ENCODE measurements at regions not wholly inside any gene's neighbourhood (a gene's known extent, or its start where the extent isn't known, plus 50 kb on each side); places are given as distances from the start of the nearest gene placed in this dataset.

- Histone ChIP-seq H3K27me3 (no peaks in the 10 kb centered on the region), H3K4me3 (no peak overlapping the region), H3K36me3 (no peaks in the 10 kb centered on the region), H3K9me3 (replicated peaks in 1 of 11) (no peaks in the 10 kb centered on the region), H3K27ac (no peak overlapping the region), H3K4me2 (no peak overlapping the region), H3K4me1 (no peaks in the 10 kb centered on the region), H4K20me1 (no peaks in the 10 kb centered on the region), H3K9ac (no peak overlapping the region)
- TF ChIP-seq Cebpa-rat (IDR thresholded peaks at IDR 0.05): no peak
Measured at GRCh38 chr2:56127010-56127409, 56.8 kb upstream of the CCDC85A start.

- H4K20me1 ChIP-seq: no peaks in the 10 kb centered on the region
- peaks cover 0 to under 1% (median 0%) of the 10 kb centered on the region in 10 experiments; a peak in 1 of 20 replicates for H3K4me1 ChIP-seq
- H3K27me3 ChIP-seq: no peaks in the 10 kb centered on the region
- no peaks in the 10 kb centered on the region for H3K9me3 ChIP-seq (replicated peaks in 1 of 11)
- no peak overlapping the region for H3K4me3 ChIP-seq
- H3K36me3 ChIP-seq: no peaks in the 10 kb centered on the region
- no peak overlapping the region for H3K9ac ChIP-seq
- no peak overlapping the region for H3K27ac ChIP-seq
- TF ChIP-seq Cebpa-rat (IDR thresholded peaks at IDR 0.05): no peak
- no peak overlapping the region for H3K4me2 ChIP-seq
Measured at GRCh38 chr2:56127463-56128152, 56.2 kb upstream of the CCDC85A start.

- no peaks in the 10 kb centered on the region for H3K36me3 ChIP-seq
- no peaks in the 10 kb centered on the region for H3K9me3 ChIP-seq (replicated peaks in 1 of 11)
- H3K4me1 ChIP-seq: peaks cover 0 to 7% (median 0%) of the 10 kb centered on the region in 10 experiments; a peak in 4 of 20 replicates
- H4K20me1 ChIP-seq: no peaks in the 10 kb centered on the region
- no peak overlapping the region for H3K9ac ChIP-seq
- H3K4me2 ChIP-seq: no peak overlapping the region
- TF ChIP-seq Cebpa-rat (IDR thresholded peaks at IDR 0.05): 0 out of 22 replicates have a peak, but pooled peaks of 1 of the 11 experiments have one; percentile 12
- no peaks in the 10 kb centered on the region for H3K27me3 ChIP-seq
- H3K4me3 ChIP-seq: no peak overlapping the region
- H3K27ac ChIP-seq: no peak overlapping the region
Measured at GRCh38 chr2:56128235-56128634, 55.6 kb upstream of the CCDC85A start.

GRCh38 chr2:56130463-56131070 is 53.2 kb upstream of the CCDC85A start:
- peaks cover 0 to 30% (median 4%) of the 10 kb centered on the region in 10 experiments; a peak in 7 of 20 replicates for H3K4me1 ChIP-seq
- H3K36me3 ChIP-seq: no peaks in the 10 kb centered on the region
- no peaks in the 10 kb centered on the region for H4K20me1 ChIP-seq
- H3K4me2 ChIP-seq: no peak overlapping the region
- no peak overlapping the region for H3K9ac ChIP-seq
- no peaks in the 10 kb centered on the region for H3K9me3 ChIP-seq (replicated peaks in 1 of 11)
- no peak overlapping the region for H3K4me3 ChIP-seq
- no peak overlapping the region for H3K27ac ChIP-seq
- H3K27me3 ChIP-seq: no peaks in the 10 kb centered on the region
- no peak for TF ChIP-seq Cebpa-rat (IDR thresholded peaks at IDR 0.05)

DNA sequence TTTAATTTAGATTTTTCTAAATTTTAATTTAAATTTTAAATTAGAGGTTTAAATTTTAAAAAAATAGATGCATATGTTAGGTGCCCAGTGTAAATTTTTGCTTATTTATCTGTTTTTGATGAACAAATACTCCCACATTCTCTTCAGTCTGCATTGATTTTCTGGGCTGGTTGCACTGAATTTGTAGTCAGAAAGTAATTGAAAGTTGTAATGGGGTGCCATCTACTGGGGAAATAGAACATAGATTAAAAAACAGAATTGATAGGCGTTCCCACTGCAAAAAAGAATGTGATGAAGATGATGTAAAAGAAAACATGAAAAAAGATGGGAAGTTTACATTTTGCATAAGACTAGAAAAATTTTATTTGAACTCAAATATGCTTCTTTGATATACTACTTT is 51.7 kb upstream of the CCDC85A start:
- no peaks in the 10 kb centered on the region for H4K20me1 ChIP-seq
- no peak overlapping the region for H3K4me2 ChIP-seq
- no peak for TF ChIP-seq Cebpa-rat (IDR thresholded peaks at IDR 0.05)
- no peak overlapping the region for H3K9ac ChIP-seq
- H3K4me3 ChIP-seq: no peak overlapping the region
- no peaks in the 10 kb centered on the region for H3K36me3 ChIP-seq
- no peaks in the 10 kb centered on the region for H3K9me3 ChIP-seq (replicated peaks in 1 of 11)
- H3K27me3 ChIP-seq: no peaks in the 10 kb centered on the region
- H3K4me1 ChIP-seq: peaks cover 0 to 45% (median 4%) of the 10 kb centered on the region in 10 experiments; a peak in 7 of 20 replicates
- no peak overlapping the region for H3K27ac ChIP-seq

DNA sequence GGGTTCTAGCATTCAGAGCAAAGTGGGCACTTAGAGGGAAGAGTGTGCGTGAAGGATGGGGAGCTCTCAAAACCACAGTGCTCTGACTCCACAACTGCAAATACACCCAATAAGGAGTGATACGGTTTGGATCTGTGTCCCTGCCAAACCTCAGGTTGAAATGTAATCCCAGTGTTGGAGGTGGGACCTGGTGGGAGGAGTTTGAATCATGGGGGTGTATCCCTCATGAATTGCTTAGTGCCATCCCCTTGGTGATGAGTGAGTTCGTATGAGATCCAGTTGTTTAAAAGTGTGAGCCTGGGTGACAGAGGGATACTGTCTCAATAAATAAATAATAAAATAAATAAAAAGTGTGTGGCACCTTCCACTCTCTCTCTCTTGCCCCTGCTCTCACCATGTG is 50.3 kb upstream of the CCDC85A start:
- TF ChIP-seq Cebpa-rat (IDR thresholded peaks at IDR 0.05): no peak
- peak overlapping the region in 3 of 11 experiments; percentile 10 to 52 (median 21); a peak in 3 of 22 replicates for H3K27ac ChIP-seq

GRCh38 chr2:56133931-56134629 is 49.7 kb upstream of the CCDC85A start:
- no peak for TF ChIP-seq Cebpa-rat (IDR thresholded peaks at IDR 0.05)
- no peaks in the 10 kb centered on the region for H3K36me3 ChIP-seq
- no peaks in the 10 kb centered on the region for H3K9me3 ChIP-seq (replicated peaks in 1 of 11)
- H3K4me1 ChIP-seq: peaks cover 0 to 45% (median 4%) of the 10 kb centered on the region in 10 experiments; a peak in 7 of 20 replicates
- H3K4me3 ChIP-seq: no peak overlapping the region
- peak overlapping the region in 2 of 11 experiments; percentile 48 to 53; a peak in 5 of 22 replicates for H3K4me2 ChIP-seq
- H3K27ac ChIP-seq: peak overlapping the region in 3 of 11 experiments; percentile 10 to 52 (median 21); a peak in 3 of 22 replicates
- no peaks in the 10 kb centered on the region for H4K20me1 ChIP-seq
- H3K27me3 ChIP-seq: no peaks in the 10 kb centered on the region
- H3K9ac ChIP-seq: peak overlapping the region in 2 of 11 experiments; percentile 36 to 43; a peak in 2 of 22 replicates

More for the DNA sequence above, 50.3 kb upstream of the CCDC85A start:
- Histone ChIP-seq H3K4me1 (peaks cover 0 to 45% (median 4%) of the 10 kb centered on the region in 10 experiments; a peak in 7 of 20 replicates), H3K9me3 (replicated peaks in 1 of 11) (no peaks in the 10 kb centered on the region), H3K9ac (peak overlapping the region in 2 of 11 experiments; percentile 36 to 43; a peak in 2 of 22 replicates), H4K20me1 (no peaks in the 10 kb centered on the region), H3K27me3 (no peaks in the 10 kb centered on the region), H3K4me2 (peak overlapping the region in 2 of 11 experiments; percentile 48 to 53; a peak in 4 of 22 replicates), H3K4me3 (no peak overlapping the region), H3K36me3 (no peaks in the 10 kb centered on the region)
